Panc1 (cell line): ENCODE measurements at regions not wholly inside any gene's neighbourhood (a gene's known extent, or its start where the extent isn't known, plus 50 kb on each side); places are given as distances from the start of the nearest gene placed in this dataset.

Experiments used
- ATAC-seq: fragments of 200-7000 bp; cut with Tn5 transposase; 2 replicates; pipeline ENCODE4 v1.9.1; 2020; ENCODE audit warnings: mild to moderate bottlenecking, moderate library complexity
- BruUV-seq: library from RNA; stranded (reverse); fragments of 400-500 nt; replicated peaks from 2 replicates; lab custom pipeline; 2021; lab: Mats Ljungman, UMichigan
- CTCF ChIA-PET: fragments of 300-600 bp; sonication (Branson Sonifier 250); formaldehyde crosslinking; loops from one replicate; lab custom pipeline; 2022; ENCODE audit warnings: antibody characterized with exemption; lab: Charles Lee
- POLR2A ChIA-PET: fragments of 300-600 bp; sonication (Branson Sonifier 250); formaldehyde crosslinking; loops from one replicate; lab custom pipeline; 2022; ENCODE audit warnings: antibody characterized with exemption; lab: Charles Lee
- DNase-seq: peaks from one replicate; pipeline ENCODE4 v3.0.0-alpha.2; 2010; ENCODE audit warnings: low read depth, low spot score
- H3K27ac ChIP-seq: 2 replicates; pipeline ENCODE4 v1.5.1; 2011; ENCODE audit warnings: mild to moderate bottlenecking, low read length, inconsistent platforms
- H3K27me3 ChIP-seq: fragments of 200-500 bp; sonication (Bioruptor generic); 2 replicates; pipeline ENCODE4 v1.6.0; 2014; ENCODE audit warnings: low read length, inconsistent platforms; ENCODE audit not compliant: control insufficient read depth, insufficient read depth
- H3K36me3 ChIP-seq: fragments of 200-500 bp; sonication (Bioruptor generic); 2 replicates; pipeline ENCODE4 v1.5.1; 2014; ENCODE audit warnings: inconsistent platforms, mild to moderate bottlenecking, low read length, moderate library complexity; ENCODE audit not compliant: control insufficient read depth, insufficient read depth
- H3K4me1 ChIP-seq: 2 replicates; pipeline ENCODE4 v1.5.1; 2011; ENCODE audit warnings: inconsistent platforms, mild to moderate bottlenecking, low read length, moderate library complexity; ENCODE audit not compliant: control insufficient read depth, insufficient read depth
- H3K4me3 ChIP-seq, 2 experiments: 2 replicates each; pipeline ENCODE4 v1.5.1; 2011 to 2012; ENCODE audit warnings: low read depth in 2 of 2, low read length in 2 of 2, mild to moderate bottlenecking in 2 of 2, inconsistent platforms in 1 of 2, moderate library complexity in 1 of 2
- H3K9me3 ChIP-seq: fragments of 200-500 bp; sonication (Bioruptor generic); 2 replicates; pipeline ENCODE4 v1.5.1; 2014; ENCODE audit warnings: low read depth, mild to moderate bottlenecking, inconsistent platforms, low read length, moderate library complexity; ENCODE audit not compliant: control insufficient read depth, insufficient read depth
- POLR2AphosphoS5 ChIP-seq: IDR thresholded peaks from 2 replicates; pipeline ENCODE4 v1.6.1; 2012; ENCODE audit warnings: mild to moderate bottlenecking, low read depth, low read length, moderate library complexity
- SIN3A ChIP-seq: IDR thresholded peaks from 2 replicates; pipeline ENCODE4 v1.6.1; 2012; ENCODE audit warnings: low read depth, mild to moderate bottlenecking, low read length, moderate library complexity, borderline replicate concordance; ENCODE audit not compliant: insufficient read depth
- TCF7L2 ChIP-seq: IDR thresholded peaks from 2 replicates; pipeline ENCODE4 v1.6.1; 2011; ENCODE audit warnings: mild to moderate bottlenecking, low read depth, low read length, inconsistent platforms
- in situ Hi-C: cut with HindIII; loops from 2 replicates; pipeline ENCODE4 v1.10.0; 2016; ENCODE audit warnings: low sequenced_read_pairs, low pct_unique_long_range_greater_than_20kb
- intact Hi-C: fragments of 100-400 bp; cut with micrococcal nuclease; formaldehyde crosslinking; loops from one replicate; pipeline ENCODE4 v1.10.0; 2022; ENCODE audit not compliant: unreplicated experiment
- TF ChIP-seq, protein P1 (sequence below), 2 experiments: IDR thresholded peaks; 2 replicates each; pipeline ENCODE4 v1.6.1; 2011 to 2012; ENCODE audit warnings: low read depth in 2 of 2, control low read depth in 1 of 2, low read length in 1 of 2, mild to moderate bottlenecking in 1 of 2, moderate library complexity in 1 of 2; ENCODE audit not compliant: insufficient read depth in 1 of 2
- TF ChIP-seq, protein P2 (sequence below): fragments of 450-650 bp; IDR thresholded peaks from 2 replicates; pipeline ENCODE4 v1.5.1; 2017; ENCODE audit warnings: mild to moderate bottlenecking

DNA sequence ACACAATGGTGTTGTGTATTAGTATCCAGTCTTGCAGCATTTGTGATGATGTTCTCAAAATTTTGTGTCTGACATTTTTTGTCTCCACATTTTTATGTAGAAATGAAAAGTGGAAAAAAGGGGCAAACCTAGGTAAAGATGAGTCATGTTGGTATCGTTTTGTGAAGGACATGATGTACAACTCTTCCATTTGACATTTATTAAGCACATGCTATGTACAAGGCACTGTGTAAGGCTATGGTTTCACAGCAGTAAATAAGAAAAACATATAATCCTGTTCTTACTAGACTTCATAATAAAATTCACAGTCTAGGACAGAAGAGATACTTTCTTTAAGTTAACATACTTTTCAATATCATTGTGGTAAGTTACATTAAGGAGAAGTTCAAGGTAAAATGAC is 143.5 kb upstream of the CNTN4 start:
- BruUV-seq = no TSS peak
- no peak overlapping the region for H3K27ac ChIP-seq
- no peaks in the 10 kb centered on the region for H3K36me3 ChIP-seq
- no peak for TF ChIP-seq SIN3A
- TF ChIP-seq, protein P1, sequence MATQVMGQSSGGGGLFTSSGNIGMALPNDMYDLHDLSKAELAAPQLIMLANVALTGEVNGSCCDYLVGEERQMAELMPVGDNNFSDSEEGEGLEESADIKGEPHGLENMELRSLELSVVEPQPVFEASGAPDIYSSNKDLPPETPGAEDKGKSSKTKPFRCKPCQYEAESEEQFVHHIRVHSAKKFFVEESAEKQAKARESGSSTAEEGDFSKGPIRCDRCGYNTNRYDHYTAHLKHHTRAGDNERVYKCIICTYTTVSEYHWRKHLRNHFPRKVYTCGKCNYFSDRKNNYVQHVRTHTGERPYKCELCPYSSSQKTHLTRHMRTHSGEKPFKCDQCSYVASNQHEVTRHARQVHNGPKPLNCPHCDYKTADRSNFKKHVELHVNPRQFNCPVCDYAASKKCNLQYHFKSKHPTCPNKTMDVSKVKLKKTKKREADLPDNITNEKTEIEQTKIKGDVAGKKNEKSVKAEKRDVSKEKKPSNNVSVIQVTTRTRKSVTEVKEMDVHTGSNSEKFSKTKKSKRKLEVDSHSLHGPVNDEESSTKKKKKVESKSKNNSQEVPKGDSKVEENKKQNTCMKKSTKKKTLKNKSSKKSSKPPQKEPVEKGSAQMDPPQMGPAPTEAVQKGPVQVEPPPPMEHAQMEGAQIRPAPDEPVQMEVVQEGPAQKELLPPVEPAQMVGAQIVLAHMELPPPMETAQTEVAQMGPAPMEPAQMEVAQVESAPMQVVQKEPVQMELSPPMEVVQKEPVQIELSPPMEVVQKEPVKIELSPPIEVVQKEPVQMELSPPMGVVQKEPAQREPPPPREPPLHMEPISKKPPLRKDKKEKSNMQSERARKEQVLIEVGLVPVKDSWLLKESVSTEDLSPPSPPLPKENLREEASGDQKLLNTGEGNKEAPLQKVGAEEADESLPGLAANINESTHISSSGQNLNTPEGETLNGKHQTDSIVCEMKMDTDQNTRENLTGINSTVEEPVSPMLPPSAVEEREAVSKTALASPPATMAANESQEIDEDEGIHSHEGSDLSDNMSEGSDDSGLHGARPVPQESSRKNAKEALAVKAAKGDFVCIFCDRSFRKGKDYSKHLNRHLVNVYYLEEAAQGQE (IDR thresholded peaks at IDR 0.05; ENCODE audit: insufficient read depth in 1 of 2, low read depth in 2 of 2, low read length in 1 of 2) = no peak
- no peak for TF ChIP-seq TCF7L2
- no peaks in the 10 kb centered on the region for H3K4me1 ChIP-seq
- H3K9me3 ChIP-seq = no peaks in the 10 kb centered on the region
- POLR2A ChIA-PET = no interaction called here
- no peaks in the 10 kb centered on the region for H3K27me3 ChIP-seq
- no peak for DNase-seq
- intact Hi-C loops = no loop called here
- CTCF ChIA-PET = no interaction called here
- no peak for ATAC-seq
- no peak overlapping the region for H3K4me3 ChIP-seq
- in situ Hi-C loops = no loop called here

DNA sequence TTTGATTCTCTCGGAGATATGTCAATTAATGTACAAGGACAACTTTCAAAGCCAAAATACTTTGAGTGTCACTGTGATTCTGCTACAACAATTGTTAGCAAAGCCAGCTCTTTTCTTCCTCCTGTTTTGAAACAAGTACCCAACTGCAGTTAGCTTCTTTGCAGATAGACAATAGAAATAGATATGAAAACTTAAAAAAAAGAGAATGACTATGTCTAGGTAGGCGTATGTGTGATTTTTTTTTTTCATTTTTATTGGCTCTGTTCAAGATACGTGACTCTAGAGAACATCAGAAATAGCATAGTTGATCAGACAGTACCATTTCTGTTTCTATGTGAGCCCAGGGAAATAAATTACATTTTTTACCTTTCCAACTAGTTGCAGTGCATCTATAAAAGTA is 142.9 kb upstream of the CNTN4 start:
- no TSS peak for BruUV-seq
- Histone ChIP-seq H3K36me3 (no peaks in the 10 kb centered on the region), H3K4me3 (no peak overlapping the region), H3K27me3 (no peaks in the 10 kb centered on the region), H3K4me1 (no peaks in the 10 kb centered on the region), H3K27ac (no peak overlapping the region), H3K9me3 (no peaks in the 10 kb centered on the region)
- POLR2A ChIA-PET = no interaction called here
- in situ Hi-C loops (no loop called here), intact Hi-C loops (no loop called here)
- TF ChIP-seq, protein P2, sequence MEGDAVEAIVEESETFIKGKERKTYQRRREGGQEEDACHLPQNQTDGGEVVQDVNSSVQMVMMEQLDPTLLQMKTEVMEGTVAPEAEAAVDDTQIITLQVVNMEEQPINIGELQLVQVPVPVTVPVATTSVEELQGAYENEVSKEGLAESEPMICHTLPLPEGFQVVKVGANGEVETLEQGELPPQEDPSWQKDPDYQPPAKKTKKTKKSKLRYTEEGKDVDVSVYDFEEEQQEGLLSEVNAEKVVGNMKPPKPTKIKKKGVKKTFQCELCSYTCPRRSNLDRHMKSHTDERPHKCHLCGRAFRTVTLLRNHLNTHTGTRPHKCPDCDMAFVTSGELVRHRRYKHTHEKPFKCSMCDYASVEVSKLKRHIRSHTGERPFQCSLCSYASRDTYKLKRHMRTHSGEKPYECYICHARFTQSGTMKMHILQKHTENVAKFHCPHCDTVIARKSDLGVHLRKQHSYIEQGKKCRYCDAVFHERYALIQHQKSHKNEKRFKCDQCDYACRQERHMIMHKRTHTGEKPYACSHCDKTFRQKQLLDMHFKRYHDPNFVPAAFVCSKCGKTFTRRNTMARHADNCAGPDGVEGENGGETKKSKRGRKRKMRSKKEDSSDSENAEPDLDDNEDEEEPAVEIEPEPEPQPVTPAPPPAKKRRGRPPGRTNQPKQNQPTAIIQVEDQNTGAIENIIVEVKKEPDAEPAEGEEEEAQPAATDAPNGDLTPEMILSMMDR = no peak
- TF ChIP-seq TCF7L2 (no peak), POLR2AphosphoS5 (no peak), SIN3A (no peak)
- TF ChIP-seq, protein P1 (IDR thresholded peaks at IDR 0.05; ENCODE audit: insufficient read depth in 1 of 2, low read depth in 2 of 2, low read length in 1 of 2) = no peak
- ATAC-seq (no peak), DNase-seq (no peak)
- CTCF ChIA-PET = no interaction called here
